ENCODE measurements at regions not wholly inside any gene's neighbourhood (a gene's known extent, or its start where the extent isn't known, plus 50 kb on each side); places are given as distances from the start of the nearest gene placed in this dataset.

DNA sequence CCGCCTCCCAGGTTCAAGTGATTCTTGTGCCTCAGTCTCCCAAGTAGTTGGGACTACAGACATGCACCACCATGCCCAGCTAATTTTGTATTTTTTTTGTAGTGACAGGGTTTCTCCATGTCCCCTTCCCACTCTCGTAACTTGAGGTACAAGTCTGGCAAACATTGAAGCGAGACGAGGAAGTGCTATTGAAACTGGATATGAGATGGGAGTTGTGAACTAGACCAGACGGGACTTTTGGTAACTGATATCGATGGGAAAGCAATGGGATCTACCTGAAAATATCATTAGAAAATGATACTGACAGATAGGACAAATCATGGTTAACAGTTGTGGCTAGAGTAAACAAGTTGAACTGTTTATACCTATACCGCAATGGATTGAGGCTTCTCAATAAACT, 95.2 kb upstream of the TRABD2B start:
- TF ChIP-seq, protein P1, sequence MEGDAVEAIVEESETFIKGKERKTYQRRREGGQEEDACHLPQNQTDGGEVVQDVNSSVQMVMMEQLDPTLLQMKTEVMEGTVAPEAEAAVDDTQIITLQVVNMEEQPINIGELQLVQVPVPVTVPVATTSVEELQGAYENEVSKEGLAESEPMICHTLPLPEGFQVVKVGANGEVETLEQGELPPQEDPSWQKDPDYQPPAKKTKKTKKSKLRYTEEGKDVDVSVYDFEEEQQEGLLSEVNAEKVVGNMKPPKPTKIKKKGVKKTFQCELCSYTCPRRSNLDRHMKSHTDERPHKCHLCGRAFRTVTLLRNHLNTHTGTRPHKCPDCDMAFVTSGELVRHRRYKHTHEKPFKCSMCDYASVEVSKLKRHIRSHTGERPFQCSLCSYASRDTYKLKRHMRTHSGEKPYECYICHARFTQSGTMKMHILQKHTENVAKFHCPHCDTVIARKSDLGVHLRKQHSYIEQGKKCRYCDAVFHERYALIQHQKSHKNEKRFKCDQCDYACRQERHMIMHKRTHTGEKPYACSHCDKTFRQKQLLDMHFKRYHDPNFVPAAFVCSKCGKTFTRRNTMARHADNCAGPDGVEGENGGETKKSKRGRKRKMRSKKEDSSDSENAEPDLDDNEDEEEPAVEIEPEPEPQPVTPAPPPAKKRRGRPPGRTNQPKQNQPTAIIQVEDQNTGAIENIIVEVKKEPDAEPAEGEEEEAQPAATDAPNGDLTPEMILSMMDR (IDR thresholded peaks at IDR 0.05), result no peak
- no peak for TF ChIP-seq POLR2AphosphoS5 (IDR thresholded peaks at IDR 0.05)
